MM.1S (cell line): ENCODE measurements at regions not wholly inside any gene's neighbourhood (a gene's known extent, or its start where the extent isn't known, plus 50 kb on each side); places are given as distances from the start of the nearest gene placed in this dataset.
"Not testable (repeated sequence)": the region's sequence is repeated elsewhere in the genome, so short reads cannot be mapped to it uniquely, and the experiment has no call there.

Experiments used
- DNase-seq: peaks from one replicate; pipeline ENCODE4 v3.0.0-alpha.2; 2015
- H2AFZ ChIP-seq: fragments of 300-600 bp; sonication (generic); 2 replicates; pipeline ENCODE4 v1.6.0; 2016; ENCODE audit warnings: antibody characterized with exemption, low read length
- H3F3A ChIP-seq: fragments of 300-600 bp; sonication (generic); 2 replicates; pipeline ENCODE4 v1.6.1; 2016; ENCODE audit warnings: mild to moderate bottlenecking, antibody characterized with exemption, low read length, moderate library complexity, mixed read lengths; ENCODE audit not compliant: insufficient read depth
- H3K27ac ChIP-seq: fragments of 300-600 bp; sonication (generic); 2 replicates; pipeline ENCODE4 v1.5.1; 2016; ENCODE audit warnings: mild to moderate bottlenecking, low read length
- H3K27me3 ChIP-seq: fragments of 300-600 bp; sonication (generic); replicated peaks from 2 replicates; pipeline ENCODE4 v1.6.0; 2016; ENCODE audit warnings: low read length; ENCODE audit not compliant: insufficient read depth
- H3K36me3 ChIP-seq: fragments of 300-600 bp; sonication (generic); replicated peaks from 2 replicates; pipeline ENCODE4 v1.6.1; 2016; ENCODE audit warnings: mild to moderate bottlenecking, low read length, mixed read lengths; ENCODE audit not compliant: insufficient read depth
- H3K4me1 ChIP-seq: fragments of 300-600 bp; sonication (generic); 2 replicates; pipeline ENCODE4 v1.6.1; 2016; ENCODE audit warnings: low read length, mixed read lengths
- H3K4me2 ChIP-seq: fragments of 300-600 bp; sonication (generic); 2 replicates; pipeline ENCODE4 v1.6.0; 2016; ENCODE audit warnings: low read depth, low read length
- H3K4me3 ChIP-seq: fragments of 300-600 bp; sonication (generic); 2 replicates; pipeline ENCODE4 v1.5.1; 2016; ENCODE audit warnings: low read length, mixed read lengths
- H3K79me2 ChIP-seq: fragments of 300-600 bp; sonication (generic); 2 replicates; pipeline ENCODE4 v1.6.1; 2016; ENCODE audit warnings: mixed run types, low read length, mixed read lengths
- H3K9ac ChIP-seq: fragments of 300-600 bp; sonication (generic); 2 replicates; pipeline ENCODE4 v1.6.1; 2016; ENCODE audit warnings: low read length, mixed read lengths
- H3K9me2 ChIP-seq: fragments of 300-600 bp; sonication (generic); replicated peaks from 2 replicates; pipeline ENCODE4 v1.6.1; 2016; ENCODE audit warnings: mild to moderate bottlenecking, low read length, mixed read lengths; ENCODE audit not compliant: insufficient read depth
- H3K9me3 ChIP-seq: fragments of 300-600 bp; sonication (generic); replicated peaks from 2 replicates; pipeline ENCODE4 v1.6.1; 2016; ENCODE audit warnings: mild to moderate bottlenecking, low read length, mixed read lengths; ENCODE audit not compliant: insufficient read depth
- H4K20me1 ChIP-seq: fragments of 300-600 bp; sonication (generic); 2 replicates; pipeline ENCODE4 v1.6.1; 2016; ENCODE audit warnings: mild to moderate bottlenecking, low read length, moderate library complexity, mixed read lengths; ENCODE audit not compliant: insufficient read depth
- EZH2 ChIP-seq: fragments of 300-600 bp; sonication (generic); optimal IDR thresholded peaks from 2 replicates; pipeline ENCODE3; 2017; ENCODE audit warnings: low read depth, mild to moderate bottlenecking, antibody characterized with exemption, low read length, mixed read lengths
- EZH2phosphoT487 ChIP-seq: fragments of 300-600 bp; sonication (generic); IDR thresholded peaks from 2 replicates; pipeline ENCODE4 v1.6.1; 2018; ENCODE audit warnings: antibody characterized with exemption, low read length
- TF ChIP-seq, protein P1 (sequence below): fragments of 300-600 bp; sonication (generic); IDR thresholded peaks from 2 replicates; pipeline ENCODE4 v1.5.1; 2016; ENCODE audit warnings: antibody characterized with exemption, low read length, mixed read lengths

- Histone ChIP-seq H4K20me1 (no peaks in the 10 kb centered on the region), H3K9me2 (no peaks in the 10 kb centered on the region), H3K79me2 (no peaks in the 10 kb centered on the region), H3K27me3 (no peaks in the 10 kb centered on the region), H3K4me2 (no peak overlapping the region), H3K36me3 (no peaks in the 10 kb centered on the region), H3F3A (peaks cover 4% of the 10 kb centered on the region), H3K27ac (no peak overlapping the region), H3K4me1 (no peaks in the 10 kb centered on the region), H3K9ac (no peak overlapping the region), H3K9me3 (no peaks in the 10 kb centered on the region), H2AFZ (no peak overlapping the region), H3K4me3 (no peak overlapping the region)
- TF ChIP-seq, protein P1, sequence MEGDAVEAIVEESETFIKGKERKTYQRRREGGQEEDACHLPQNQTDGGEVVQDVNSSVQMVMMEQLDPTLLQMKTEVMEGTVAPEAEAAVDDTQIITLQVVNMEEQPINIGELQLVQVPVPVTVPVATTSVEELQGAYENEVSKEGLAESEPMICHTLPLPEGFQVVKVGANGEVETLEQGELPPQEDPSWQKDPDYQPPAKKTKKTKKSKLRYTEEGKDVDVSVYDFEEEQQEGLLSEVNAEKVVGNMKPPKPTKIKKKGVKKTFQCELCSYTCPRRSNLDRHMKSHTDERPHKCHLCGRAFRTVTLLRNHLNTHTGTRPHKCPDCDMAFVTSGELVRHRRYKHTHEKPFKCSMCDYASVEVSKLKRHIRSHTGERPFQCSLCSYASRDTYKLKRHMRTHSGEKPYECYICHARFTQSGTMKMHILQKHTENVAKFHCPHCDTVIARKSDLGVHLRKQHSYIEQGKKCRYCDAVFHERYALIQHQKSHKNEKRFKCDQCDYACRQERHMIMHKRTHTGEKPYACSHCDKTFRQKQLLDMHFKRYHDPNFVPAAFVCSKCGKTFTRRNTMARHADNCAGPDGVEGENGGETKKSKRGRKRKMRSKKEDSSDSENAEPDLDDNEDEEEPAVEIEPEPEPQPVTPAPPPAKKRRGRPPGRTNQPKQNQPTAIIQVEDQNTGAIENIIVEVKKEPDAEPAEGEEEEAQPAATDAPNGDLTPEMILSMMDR: no peak
- DNase-seq: no peak
Observed at GRCh38 chrX:994780-995179, 217.7 kb downstream of the CRLF2 start.

DNA sequence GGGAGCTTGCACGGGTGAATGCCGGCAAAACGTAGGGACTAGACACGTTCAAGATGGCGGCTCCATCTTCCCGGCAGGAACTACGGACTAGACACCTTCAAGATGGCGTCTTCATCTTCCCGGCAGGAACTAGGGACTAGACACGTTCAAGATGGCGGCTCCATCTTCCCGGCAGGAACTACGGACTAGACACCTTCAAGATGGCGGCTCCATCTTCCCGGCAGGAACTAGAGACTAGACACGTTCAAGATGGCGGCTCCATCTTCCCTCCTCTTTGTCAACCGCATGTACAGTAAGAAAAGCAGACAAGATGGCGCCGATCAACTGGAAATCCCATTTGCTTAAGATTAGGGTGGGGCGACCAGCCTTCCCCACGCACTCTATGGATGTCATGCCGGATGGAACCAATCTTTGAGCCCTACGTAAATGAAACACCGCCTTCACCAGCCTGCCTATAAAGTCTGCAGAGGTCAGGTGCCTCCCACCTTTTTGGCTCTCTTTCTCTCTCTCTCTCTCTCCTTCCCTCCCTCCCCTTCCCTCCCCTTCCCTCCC is 222.4 kb downstream of the CRLF2 start:
- Histone ChIP-seq H4K20me1 (no peaks in the 10 kb centered on the region), H3F3A (peaks cover 6% of the 10 kb centered on the region; the same call in 1 of the 2 replicates), H3K4me3 (peak overlapping the region; percentile 55), H3K27me3 (no peaks in the 10 kb centered on the region), H3K9me2 (no peaks in the 10 kb centered on the region), H3K36me3 (no peaks in the 10 kb centered on the region), H3K4me1 (no peaks in the 10 kb centered on the region; the same call in 1 of the 2 replicates), H3K4me2 (peak overlapping the region; percentile 76; the same call in 1 of the 2 replicates), H3K9ac (peak overlapping the region; percentile 49; the same call in 1 of the 2 replicates), H3K27ac (peak overlapping the region; percentile 57; the same call in 1 of the 2 replicates), H2AFZ (peak overlapping the region; percentile 74), H3K9me3 (no peaks in the 10 kb centered on the region), H3K79me2 (no peaks in the 10 kb centered on the region)
- TF ChIP-seq, protein P1: no peak
- TF ChIP-seq EZH2 (no peak), EZH2phosphoT487 (no peak)
- peak; percentile 71 for DNase-seq

DNA sequence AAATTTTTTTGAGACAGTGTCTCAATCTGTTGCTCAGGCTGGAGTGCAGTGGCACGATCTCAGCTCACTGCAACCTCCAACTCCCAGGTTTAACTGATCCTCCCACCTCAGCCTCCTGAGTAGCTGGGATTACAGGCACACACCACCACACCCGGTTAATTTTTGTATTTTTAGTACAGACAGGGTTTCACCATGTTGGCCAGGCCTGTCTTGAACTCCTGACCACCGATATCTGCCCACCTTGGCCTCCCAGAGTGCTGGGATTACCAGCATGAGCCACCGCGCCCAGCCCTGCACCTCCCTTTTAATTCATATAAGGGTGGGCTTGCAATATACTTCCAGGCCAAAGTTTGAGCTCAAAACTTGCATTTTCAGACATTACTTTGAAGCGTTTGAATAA is 223.9 kb downstream of the CRLF2 start:
- not testable (repeated sequence) for H3K36me3 ChIP-seq, H3K27me3 ChIP-seq, H3K4me2 ChIP-seq, H3K27ac ChIP-seq, H3K79me2 ChIP-seq, DNase-seq, H3K9me3 ChIP-seq, H2AFZ ChIP-seq, H3K9ac ChIP-seq, H3K9me2 ChIP-seq, H3F3A ChIP-seq, H3K4me3 ChIP-seq, H3K4me1 ChIP-seq, H4K20me1 ChIP-seq

DNA sequence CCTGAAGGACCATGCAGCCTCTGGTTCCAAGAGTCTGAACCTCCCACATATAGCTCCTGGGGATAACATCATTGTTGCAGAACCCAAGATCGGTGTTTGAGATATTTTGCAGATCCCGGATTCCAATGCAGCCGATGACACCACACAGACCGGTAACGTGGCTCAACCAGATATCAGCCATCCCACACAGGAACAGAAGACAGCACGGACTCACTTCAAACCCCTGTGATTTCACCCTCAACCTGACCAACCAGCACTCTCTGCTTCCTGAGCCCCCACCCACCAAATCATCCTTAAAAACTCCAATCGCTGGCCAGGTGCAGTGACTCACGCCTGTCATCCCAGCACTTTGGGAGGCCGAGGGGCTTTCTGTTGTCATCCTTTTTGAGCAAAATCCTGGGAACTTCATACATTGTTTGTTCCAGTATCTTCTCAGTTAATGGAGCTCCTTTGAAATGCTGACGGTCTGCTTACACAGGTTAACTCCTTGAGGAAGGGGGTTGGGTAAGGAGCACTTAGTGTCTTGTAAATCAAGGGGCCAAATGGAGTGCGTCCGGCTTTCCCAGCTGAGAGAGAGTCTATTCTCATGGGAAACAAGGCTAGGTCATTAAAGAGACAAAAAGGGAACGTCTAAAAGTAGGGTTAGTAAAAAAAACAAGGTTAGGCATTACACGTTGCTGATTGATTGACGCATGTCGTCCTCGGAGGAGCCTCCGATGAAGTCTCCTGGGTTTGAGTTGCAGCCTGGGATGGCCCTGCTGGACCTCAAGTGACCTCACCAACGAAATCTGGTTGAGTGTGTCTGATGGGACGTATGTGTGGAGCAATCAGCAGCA is 230.4 kb downstream of the CRLF2 start:
- DNase-seq: no peak
- Histone ChIP-seq H3K4me3 (no peak overlapping the region), H3K79me2 (no peaks in the 10 kb centered on the region), H3K4me2 (no peak overlapping the region), H2AFZ (no peak overlapping the region), H3K36me3 (no peaks in the 10 kb centered on the region), H3K9me2 (no peaks in the 10 kb centered on the region), H3K27ac (no peak overlapping the region), H4K20me1 (no peaks in the 10 kb centered on the region), H3K9ac (no peak overlapping the region), H3K27me3 (no peaks in the 10 kb centered on the region), H3K9me3 (no peaks in the 10 kb centered on the region), H3K4me1 (no peaks in the 10 kb centered on the region), H3F3A (no peaks in the 10 kb centered on the region)
- TF ChIP-seq EZH2 (no peak), EZH2phosphoT487 (no peak)
- TF ChIP-seq, protein P1: no peak
